K562 (cell line): ENCODE measurements at regions not wholly inside any gene's neighbourhood (a gene's known extent, or its start where the extent isn't known, plus 50 kb on each side); places are given as distances from the start of the nearest gene placed in this dataset.

Source experiments
- ATAC-seq: fragments of 200-7000 bp; cut with Tn5 transposase; 3 replicates; pipeline ENCODE4 v1.9.1; 2020; ENCODE audit warnings: moderate library complexity
- BruUV-seq: library from RNA; stranded (reverse); fragments of 400-500 nt; replicated peaks from 2 replicates; lab custom pipeline; 2021; lab: Mats Ljungman, UMichigan
- CTCF ChIA-PET: fragments of 300-600 bp; formaldehyde crosslinking; extraction: SDS; loops from one replicate; lab custom pipeline; 2021; ENCODE audit warnings: low intra/inter-chr PET ratio; lab: Yijun Ruan, JAX
- POLR2A ChIA-PET: fragments of 300-600, 350-650 bp; sonication (Branson Sonifier 250); formaldehyde crosslinking; extraction: SDS; loops from one replicate; lab custom pipeline; 2021; ENCODE audit warnings: antibody characterized with exemption, inconsistent platforms; lab: Yijun Ruan, JAX
- DNase-seq, 4 experiments: peaks; one replicate each; pipeline versions ENCODE4 v3.0.0 to v3.0.0-alpha.2; 2011 to 2018; ENCODE audit warnings: low spot score in 3 of 4, mixed read lengths in 3 of 4; ENCODE audit errors: extremely low read depth in 1 of 4
- FAIRE-seq: peaks from 2 replicates; lab custom pipeline; 2011; peaks lifted over from hg19 to GRCh38; lab: Jason Lieb, UNC
- H2AFZ ChIP-seq: 2 replicates; pipeline ENCODE4 v1.6.0; 2011; ENCODE audit warnings: low read depth, low read length, control low read depth, inconsistent platforms
- H3K27ac ChIP-seq: fragments of 200-600 bp; 3 replicates; pipeline ENCODE4 v1.8.0; 2011; ENCODE audit warnings: low read depth, mild to moderate bottlenecking, control low read depth, inconsistent platforms, low read length, moderate library complexity, mixed read lengths; ENCODE audit errors: extremely low read depth
- H3K27me3 ChIP-seq, 2 experiments: fragments of 300-600 bp in 1 of 2; 2 replicates in 1 of 2; 3 replicates in 1 of 2; pipeline versions ENCODE4 v1.6.0 to v1.8.0; 2011; ENCODE audit warnings: inconsistent platforms in 2 of 2, low read length in 2 of 2, mild to moderate bottlenecking in 1 of 2, mixed read lengths in 1 of 2, moderate library complexity in 1 of 2; ENCODE audit not compliant: control insufficient read depth in 2 of 2, insufficient read depth in 2 of 2
- H3K36me3 ChIP-seq: fragments of 300-600 bp; 3 replicates; pipeline ENCODE4 v1.8.0; 2011; ENCODE audit warnings: mild to moderate bottlenecking, low read length, inconsistent platforms; ENCODE audit not compliant: control insufficient read depth, insufficient read depth
- H3K4me1 ChIP-seq, 2 experiments: fragments of 200-600 bp in 1 of 2; replicated peaks in 1 of 2; 2 replicates in 1 of 2; 3 replicates in 1 of 2; pipeline versions ENCODE4 v1.5.1 to v1.8.0; 2011; ENCODE audit warnings: inconsistent platforms in 2 of 2, low read length in 2 of 2, mild to moderate bottlenecking in 1 of 2, mixed read lengths in 1 of 2, moderate library complexity in 1 of 2; ENCODE audit not compliant: control insufficient read depth in 2 of 2, insufficient read depth in 2 of 2
- H3K4me2 ChIP-seq: 2 replicates; pipeline ENCODE4 v1.6.1; 2011; ENCODE audit warnings: low read length, control low read depth, inconsistent platforms, mixed read lengths; ENCODE audit not compliant: insufficient read depth
- H3K4me3 ChIP-seq: fragments of 200-600 bp; sonication (generic), shearing (Covaris generic); 2 replicates; pipeline ENCODE4 v1.5.1; 2016; ENCODE audit warnings: control low read depth, inconsistent platforms
- H3K79me2 ChIP-seq: fragments of 200-600 bp; 3 replicates; pipeline ENCODE4 v1.8.0; 2011; ENCODE audit warnings: low read length, inconsistent platforms; ENCODE audit not compliant: control insufficient read depth, insufficient read depth
- H3K9ac ChIP-seq, 2 experiments: 2 replicates each; pipeline versions ENCODE4 v1.6.0 to v1.6.1; 2011; ENCODE audit warnings: low read depth in 2 of 2, low read length in 2 of 2, control low read depth in 1 of 2, inconsistent platforms in 1 of 2, mild to moderate bottlenecking in 1 of 2, mixed read lengths in 1 of 2; ENCODE audit not compliant: insufficient read depth in 1 of 2
- H3K9me1 ChIP-seq: one replicate; pipeline ENCODE4 v1.6.0; 2011; ENCODE audit warnings: inconsistent platforms, mild to moderate bottlenecking, low read length, moderate library complexity; ENCODE audit not compliant: control insufficient read depth, insufficient read depth
- H3K9me3 ChIP-seq: replicated peaks from 2 replicates; pipeline ENCODE4 v1.5.1; 2011; ENCODE audit warnings: low read depth, low read length, inconsistent platforms; ENCODE audit not compliant: control insufficient read depth, insufficient read depth
- H4K20me1 ChIP-seq: replicated peaks from 2 replicates; pipeline ENCODE4 v1.6.1; 2011; ENCODE audit warnings: low read length, inconsistent platforms, mixed read lengths; ENCODE audit not compliant: control insufficient read depth, insufficient read depth
- ATF1 ChIP-seq, 2 experiments: fragments of 450-650 bp in 1 of 2; IDR thresholded peaks; 2 replicates each; pipeline ENCODE4 v1.6.1; 2016; ENCODE audit warnings: missing compliant biosample characterization in 1 of 2, missing genetic modification characterization in 1 of 2
- ETV1 ChIP-seq: fragments of 450-650 bp; conservative IDR thresholded peaks from 2 replicates; pipeline ENCODE4 v1.6.1; 2016; ENCODE audit warnings: missing genetic modification characterization, control low read depth, low read depth, missing compliant biosample characterization
- KLF13 ChIP-seq: fragments of 450-650 bp; IDR thresholded peaks from 2 replicates; pipeline ENCODE4 v1.6.1; 2016; ENCODE audit warnings: missing genetic modification characterization, low read depth, mild to moderate bottlenecking, missing compliant biosample characterization, moderate library complexity, borderline replicate concordance
- PTRF ChIP-seq: fragments of 450-650 bp; IDR thresholded peaks from 2 replicates; pipeline ENCODE4 v1.6.1; 2016; ENCODE audit warnings: mild to moderate bottlenecking, missing genetic modification characterization, missing compliant biosample characterization
- WHSC1 ChIP-seq: IDR thresholded peaks from one replicate; pipeline ENCODE4 v1.6.1; 2012; ENCODE audit warnings: low read length, control low read depth, inconsistent platforms
- ZNF224 ChIP-seq: sonication (generic); formaldehyde crosslinking; IDR thresholded peaks from 2 replicates; pipeline ENCODE4 v1.8.0; 2022; ENCODE audit warnings: mild to moderate bottlenecking, missing genetic modification reagents
- WGBS: fragments of 100-300 bp; shearing (Covaris generic); methylation state at CpG from one replicate; pipeline ENCODE4 v1.1.6; 2016; ENCODE audit warnings: low coverage, mixed read lengths; ENCODE audit not compliant: insufficient coverage; ENCODE audit errors: missing lambda C conversion rate; 5-methylcytosine and 5-hydroxymethylcytosine counted together
- in situ Hi-C: fragments of 300-500 bp; cut with MboI; formaldehyde crosslinking; loops from 4 replicates; pipeline ENCODE4 v1.15.0; 2018; ENCODE audit warnings: inconsistent platforms, mixed read lengths
- intact Hi-C: fragments of 100-400 bp; cut with micrococcal nuclease; formaldehyde crosslinking; loops from 2 replicates; pipeline ENCODE4 v1.14.2; 2022
- TF ChIP-seq, protein P1 (sequence below), 2 experiments: fragments of 450-650 bp in 1 of 2; IDR thresholded peaks; 2 replicates each; pipeline ENCODE4 v1.6.1; 2011 to 2017; ENCODE audit warnings: low read depth in 2 of 2, antibody characterized with exemption in 1 of 2, borderline replicate concordance in 1 of 2, low read length in 1 of 2, mild to moderate bottlenecking in 1 of 2, mixed read lengths in 1 of 2; ENCODE audit not compliant: control insufficient read depth in 1 of 2
- TF ChIP-seq, protein P2 (sequence below): sonication (generic); formaldehyde crosslinking; IDR thresholded peaks from 2 replicates; pipeline ENCODE4 v1.8.1; 2023; ENCODE audit warnings: mild to moderate bottlenecking, missing genetic modification reagents, moderate library complexity
- TF ChIP-seq, protein P3 (sequence below): fragments of 250-450 bp; sonication (Bioruptor Pico); IDR thresholded peaks from 2 replicates; pipeline ENCODE4 v1.4.0; 2020; ENCODE audit warnings: mild to moderate bottlenecking, moderate library complexity
- TF ChIP-seq, protein P4 (sequence below): IDR thresholded peaks from 2 replicates; pipeline ENCODE4 v1.6.1; 2014; ENCODE audit warnings: antibody characterized with exemption

DNA sequence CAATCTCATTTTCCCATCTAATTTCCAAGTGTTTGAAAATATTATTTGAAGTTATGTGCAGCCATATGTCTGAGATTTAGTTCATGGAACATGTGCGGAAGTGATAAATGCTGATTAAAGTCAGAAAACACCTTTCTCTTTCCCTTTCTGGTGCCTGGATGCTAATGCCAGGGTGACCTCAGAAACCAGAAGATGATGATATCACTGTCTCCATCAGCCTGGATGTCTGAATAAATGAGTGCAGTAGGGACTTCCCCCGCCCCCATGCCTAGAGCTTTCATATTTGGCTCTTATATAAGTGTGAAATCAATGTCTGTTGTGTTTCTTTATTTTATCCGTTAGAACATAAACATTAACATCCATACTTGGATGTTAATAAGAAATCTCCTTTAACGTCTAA is 261.9 kb upstream of the LRIG3 start (continued):
- TF ChIP-seq, protein P1, sequence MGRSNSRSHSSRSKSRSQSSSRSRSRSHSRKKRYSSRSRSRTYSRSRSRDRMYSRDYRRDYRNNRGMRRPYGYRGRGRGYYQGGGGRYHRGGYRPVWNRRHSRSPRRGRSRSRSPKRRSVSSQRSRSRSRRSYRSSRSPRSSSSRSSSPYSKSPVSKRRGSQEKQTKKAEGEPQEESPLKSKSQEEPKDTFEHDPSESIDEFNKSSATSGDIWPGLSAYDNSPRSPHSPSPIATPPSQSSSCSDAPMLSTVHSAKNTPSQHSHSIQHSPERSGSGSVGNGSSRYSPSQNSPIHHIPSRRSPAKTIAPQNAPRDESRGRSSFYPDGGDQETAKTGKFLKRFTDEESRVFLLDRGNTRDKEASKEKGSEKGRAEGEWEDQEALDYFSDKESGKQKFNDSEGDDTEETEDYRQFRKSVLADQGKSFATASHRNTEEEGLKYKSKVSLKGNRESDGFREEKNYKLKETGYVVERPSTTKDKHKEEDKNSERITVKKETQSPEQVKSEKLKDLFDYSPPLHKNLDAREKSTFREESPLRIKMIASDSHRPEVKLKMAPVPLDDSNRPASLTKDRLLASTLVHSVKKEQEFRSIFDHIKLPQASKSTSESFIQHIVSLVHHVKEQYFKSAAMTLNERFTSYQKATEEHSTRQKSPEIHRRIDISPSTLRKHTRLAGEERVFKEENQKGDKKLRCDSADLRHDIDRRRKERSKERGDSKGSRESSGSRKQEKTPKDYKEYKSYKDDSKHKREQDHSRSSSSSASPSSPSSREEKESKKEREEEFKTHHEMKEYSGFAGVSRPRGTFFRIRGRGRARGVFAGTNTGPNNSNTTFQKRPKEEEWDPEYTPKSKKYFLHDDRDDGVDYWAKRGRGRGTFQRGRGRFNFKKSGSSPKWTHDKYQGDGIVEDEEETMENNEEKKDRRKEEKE (IDR thresholded peaks at IDR 0.05; ENCODE audit: borderline replicate concordance in 1 of 2, control insufficient read depth in 1 of 2, low read depth in 2 of 2, low read length in 1 of 2): no peak

DNA sequence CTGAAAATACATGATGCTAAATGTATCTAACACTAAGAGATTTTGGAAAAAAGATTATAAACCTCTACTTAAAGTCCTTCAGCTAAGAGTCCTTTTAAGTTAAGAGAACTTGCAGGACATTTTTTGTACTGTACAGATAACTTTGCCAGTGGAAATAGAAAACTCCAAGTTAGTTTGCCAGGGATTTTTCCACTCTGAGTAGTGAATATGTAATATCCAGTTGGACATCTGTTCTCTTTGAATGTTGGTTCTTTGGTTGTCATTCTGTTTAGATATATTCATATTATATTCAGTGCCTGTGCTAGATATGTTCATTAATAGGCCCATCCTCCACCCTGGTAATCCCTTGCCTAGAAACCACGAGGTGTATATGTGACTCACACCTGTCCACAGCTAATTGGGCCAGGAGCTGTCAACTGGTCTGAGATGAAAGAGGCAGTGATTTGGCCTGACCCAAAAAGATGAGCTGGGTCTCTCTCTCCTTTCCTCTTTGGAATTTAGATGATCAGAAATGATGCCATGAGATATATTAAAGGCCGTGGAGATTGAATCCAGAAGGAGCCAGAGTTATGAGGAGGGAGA is 261.0 kb upstream of the LRIG3 start:
- Histone ChIP-seq H3K27ac (no peak overlapping the region), H3K27me3 (no peaks in the 10 kb centered on the region), H4K20me1 (no peaks in the 10 kb centered on the region), H2AFZ (no peak overlapping the region), H3K4me2 (no peak overlapping the region), H3K9me3 (no peaks in the 10 kb centered on the region; the same call in 1 of the 2 replicates), H3K4me3 (no peak overlapping the region), H3K79me2 (no peaks in the 10 kb centered on the region), H3K36me3 (no peaks in the 10 kb centered on the region), H3K9me1 (no peaks in the 10 kb centered on the region), H3K9ac (no peak overlapping the region), H3K4me1 (no peaks in the 10 kb centered on the region)
- intact Hi-C loops (no loop called here), in situ Hi-C loops (no loop called here)
- BruUV-seq: no TSS peak
- ATAC-seq: no peak
- CTCF ChIA-PET: no interaction called here
- FAIRE-seq: no peak
- POLR2A ChIA-PET: no interaction called here
- WGBS: 0% methylated on average over 2 of the region's 2 CpGs
- no peak for DNase-seq
- TF ChIP-seq ATF1 (CRISPR knock-in tag; IDR thresholded peaks at IDR 0.05) (no peak), ATF1 (tag; IDR thresholded peaks at IDR 0.05) (no peak), WHSC1 (no peak), ZNF224 (CRISPR knock-in tag) (no peak), ETV1 (tag) (no peak), PTRF (tag) (no peak), KLF13 (no peak)
- TF ChIP-seq, protein P2, sequence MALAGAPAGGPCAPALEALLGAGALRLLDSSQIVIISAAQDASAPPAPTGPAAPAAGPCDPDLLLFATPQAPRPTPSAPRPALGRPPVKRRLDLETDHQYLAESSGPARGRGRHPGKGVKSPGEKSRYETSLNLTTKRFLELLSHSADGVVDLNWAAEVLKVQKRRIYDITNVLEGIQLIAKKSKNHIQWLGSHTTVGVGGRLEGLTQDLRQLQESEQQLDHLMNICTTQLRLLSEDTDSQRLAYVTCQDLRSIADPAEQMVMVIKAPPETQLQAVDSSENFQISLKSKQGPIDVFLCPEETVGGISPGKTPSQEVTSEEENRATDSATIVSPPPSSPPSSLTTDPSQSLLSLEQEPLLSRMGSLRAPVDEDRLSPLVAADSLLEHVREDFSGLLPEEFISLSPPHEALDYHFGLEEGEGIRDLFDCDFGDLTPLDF: no peak
- TF ChIP-seq, protein P3, sequence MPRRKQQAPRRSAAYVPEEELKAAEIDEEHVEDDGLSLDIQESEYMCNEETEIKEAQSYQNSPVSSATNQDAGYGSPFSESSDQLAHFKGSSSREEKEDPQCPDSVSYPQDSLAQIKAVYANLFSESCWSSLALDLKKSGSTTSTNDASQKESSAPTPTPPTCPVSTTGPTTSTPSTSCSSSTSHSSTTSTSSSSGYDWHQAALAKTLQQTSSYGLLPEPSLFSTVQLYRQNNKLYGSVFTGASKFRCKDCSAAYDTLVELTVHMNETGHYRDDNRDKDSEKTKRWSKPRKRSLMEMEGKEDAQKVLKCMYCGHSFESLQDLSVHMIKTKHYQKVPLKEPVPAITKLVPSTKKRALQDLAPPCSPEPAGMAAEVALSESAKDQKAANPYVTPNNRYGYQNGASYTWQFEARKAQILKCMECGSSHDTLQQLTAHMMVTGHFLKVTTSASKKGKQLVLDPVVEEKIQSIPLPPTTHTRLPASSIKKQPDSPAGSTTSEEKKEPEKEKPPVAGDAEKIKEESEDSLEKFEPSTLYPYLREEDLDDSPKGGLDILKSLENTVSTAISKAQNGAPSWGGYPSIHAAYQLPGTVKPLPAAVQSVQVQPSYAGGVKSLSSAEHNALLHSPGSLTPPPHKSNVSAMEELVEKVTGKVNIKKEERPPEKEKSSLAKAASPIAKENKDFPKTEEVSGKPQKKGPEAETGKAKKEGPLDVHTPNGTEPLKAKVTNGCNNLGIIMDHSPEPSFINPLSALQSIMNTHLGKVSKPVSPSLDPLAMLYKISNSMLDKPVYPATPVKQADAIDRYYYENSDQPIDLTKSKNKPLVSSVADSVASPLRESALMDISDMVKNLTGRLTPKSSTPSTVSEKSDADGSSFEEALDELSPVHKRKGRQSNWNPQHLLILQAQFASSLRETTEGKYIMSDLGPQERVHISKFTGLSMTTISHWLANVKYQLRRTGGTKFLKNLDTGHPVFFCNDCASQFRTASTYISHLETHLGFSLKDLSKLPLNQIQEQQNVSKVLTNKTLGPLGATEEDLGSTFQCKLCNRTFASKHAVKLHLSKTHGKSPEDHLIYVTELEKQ (CRISPR knock-in tag): no peak
- TF ChIP-seq, protein P4, sequence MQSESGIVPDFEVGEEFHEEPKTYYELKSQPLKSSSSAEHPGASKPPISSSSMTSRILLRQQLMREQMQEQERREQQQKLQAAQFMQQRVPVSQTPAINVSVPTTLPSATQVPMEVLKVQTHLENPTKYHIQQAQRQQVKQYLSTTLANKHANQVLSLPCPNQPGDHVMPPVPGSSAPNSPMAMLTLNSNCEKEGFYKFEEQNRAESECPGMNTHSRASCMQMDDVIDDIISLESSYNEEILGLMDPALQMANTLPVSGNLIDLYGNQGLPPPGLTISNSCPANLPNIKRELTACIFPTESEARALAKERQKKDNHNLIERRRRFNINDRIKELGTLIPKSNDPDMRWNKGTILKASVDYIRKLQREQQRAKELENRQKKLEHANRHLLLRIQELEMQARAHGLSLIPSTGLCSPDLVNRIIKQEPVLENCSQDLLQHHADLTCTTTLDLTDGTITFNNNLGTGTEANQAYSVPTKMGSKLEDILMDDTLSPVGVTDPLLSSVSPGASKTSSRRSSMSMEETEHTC: no peak
